Psoas muscle (tissue), 7 donors: ENCODE measurements at regions not wholly inside any gene's neighbourhood (a gene's known extent, or its start where the extent isn't known, plus 50 kb on each side); places are given as distances from the start of the nearest gene placed in this dataset.

Experiments
- ATAC-seq, 4 donors: fragments of 200-7000 bp; cut with Tn5 transposase; one replicate each; pipeline ENCODE4 v1.9.1; 2020; ENCODE audit warnings: moderate library complexity in 3 of 4, mild to moderate bottlenecking in 2 of 4
- DNase-seq, 2 donors: peaks; one replicate each; pipeline ENCODE4 v3.0.0-alpha.2; 2020
- H3K27ac ChIP-seq: fragments of 200-600 bp; one replicate; pipeline ENCODE4 v1.8.0; 2022
- H3K27me3 ChIP-seq, 3 donors: fragments of 200-600 bp in 1 of 3; one replicate each; pipeline versions ENCODE4 v1.6.1 to v1.8.0; 2013 to 2022; ENCODE audit warnings: low read length in 2 of 3, mild to moderate bottlenecking in 2 of 3, moderate library complexity in 1 of 3; ENCODE audit not compliant: insufficient read depth in 3 of 3
- H3K36me3 ChIP-seq, 2 donors: fragments of 200-600 bp in 1 of 2; one replicate each; pipeline versions ENCODE4 v1.6.1 to v1.8.0; 2013 to 2022; ENCODE audit warnings: low read depth in 1 of 2, mild to moderate bottlenecking in 1 of 2, moderate library complexity in 1 of 2; ENCODE audit not compliant: insufficient read depth in 1 of 2
- H3K4me1 ChIP-seq: fragments of 200-600 bp; one replicate; pipeline ENCODE4 v1.8.0; 2022
- H3K4me3 ChIP-seq: fragments of 200-600 bp; one replicate; pipeline ENCODE4 v1.8.0; 2022; ENCODE audit warnings: mild to moderate bottlenecking
- H3K9me3 ChIP-seq: fragments of 200-600 bp; one replicate; pipeline ENCODE4 v1.8.0; 2022
- CTCF ChIP-seq: fragments of 200-600 bp; IDR thresholded peaks from one replicate; pipeline ENCODE4 v1.8.0; 2022; ENCODE audit warnings: antibody characterized with exemption
- WGBS, 3 donors: extraction: QIAGEN DNeasy Blood & Tissue Kit; methylation state at CpG; one replicate each; pipeline versions ENCODE4 v1.1.6 to v1.1.7; 2013; 5-methylcytosine and 5-hydroxymethylcytosine counted together
- intact Hi-C, 2 donors: fragments of 100-400 bp; cut with DNase I; formaldehyde crosslinking; loops; one replicate each; pipeline versions ENCODE4 v1.11.0 to v1.14.2; 2022
- donor health status: healthy with polysubstance abuse.
- donor health status: DM: no; HTN: no; CAD: no; lungs with moderate emphysema.
- donor health status: Bipolar disorder and iron deficiency.
- donor health status: healthy.
- donor health status: DM: yes; HTN: yes; CAD: no.
- donor health status: DM: no; HTN: no; CAD: no.
- donor health status: DM: yes; HTN: yes; CAD: no.

- ATAC-seq, result no peak
These were observed 607.4 kb downstream of the CBLN2 start for GRCh38 chr18:71936744-71937143.

GRCh38 chr18:71919211-71919610, 624.9 kb downstream of the CBLN2 start:
- Histone ChIP-seq H3K4me1 (no peaks in the 10 kb centered on the region), H3K9me3 (no peaks in the 10 kb centered on the region), H3K4me3 (no peak overlapping the region), H3K27ac (no peak overlapping the region), H3K36me3 (no peaks in the 10 kb centered on the region), H3K27me3 (no peaks in the 10 kb centered on the region)
- DNase-seq (no peak), ATAC-seq (no peak)
- WGBS, 3 donors, result 78 to 92% (median 85%) methylated on average over 3 of the region's 3 CpGs
- intact Hi-C loops, result no loop called here
- TF ChIP-seq CTCF, result no peak

More at GRCh38 chr18:71936744-71937143, 607.4 kb downstream of the CBLN2 start:
- H3K36me3 ChIP-seq, result no peaks in the 10 kb centered on the region
- H3K4me1 ChIP-seq, result no peaks in the 10 kb centered on the region
- no peaks in the 10 kb centered on the region for H3K9me3 ChIP-seq
- whole genome bisulfite sequencing, 3 donors, result 79 to 82% (median 80%) methylated on average over 2 of the region's 2 CpGs
- no peak overlapping the region for H3K4me3 ChIP-seq
- DNase-seq, result no peak
- no peaks in the 10 kb centered on the region for H3K27me3 ChIP-seq
- H3K27ac ChIP-seq, result no peak overlapping the region
- TF ChIP-seq CTCF, result no peak
- intact Hi-C loops, result no loop called here

- no peak overlapping the region for H3K4me3 ChIP-seq
- no peak for TF ChIP-seq CTCF
- intact Hi-C loops, result no loop called here
- H3K27me3 ChIP-seq, result no peaks in the 10 kb centered on the region
- no peaks in the 10 kb centered on the region for H3K36me3 ChIP-seq
- 90 to 95% (median 92%) methylated on average over 1 of the region's 1 CpG for WGBS, 3 donors
- H3K9me3 ChIP-seq, result no peaks in the 10 kb centered on the region
- DNase-seq (no peak), ATAC-seq (no peak)
- H3K4me1 ChIP-seq, result no peaks in the 10 kb centered on the region
- no peak overlapping the region for H3K27ac ChIP-seq
These were observed 630.5 kb downstream of the CBLN2 start for GRCh38 chr18:71913641-71914040.

- no peaks in the 10 kb centered on the region for H3K4me1 ChIP-seq
- DNase-seq (no peak), ATAC-seq (no peak)
- intact Hi-C loops, result no loop called here
- H3K27ac ChIP-seq, result no peak overlapping the region
- WGBS, 3 donors, result 18 to 31% (median 31%) methylated on average over 1 of the region's 1 CpG
- H3K9me3 ChIP-seq, result no peaks in the 10 kb centered on the region
- no peak for TF ChIP-seq CTCF
- H3K4me3 ChIP-seq, result no peak overlapping the region
- no peaks in the 10 kb centered on the region for H3K36me3 ChIP-seq
- no peaks in the 10 kb centered on the region for H3K27me3 ChIP-seq
These were observed 641.7 kb downstream of the CBLN2 start for GRCh38 chr18:71902482-71902881.

- WGBS, 3 donors, result 63 to 71% (median 64%) methylated on average over 8 of the region's 8 CpGs
These were observed 644.3 kb downstream of the CBLN2 start for GRCh38 chr18:71899707-71900472.

More at GRCh38 chr18:71899707-71900472, 644.3 kb downstream of the CBLN2 start:
- no peak overlapping the region for H3K4me3 ChIP-seq
- intact Hi-C loops, result no loop called here
- no peak for ATAC-seq
- H3K9me3 ChIP-seq, result no peaks in the 10 kb centered on the region
- TF ChIP-seq CTCF, result no peak
- no peak for DNase-seq
- no peaks in the 10 kb centered on the region for H3K4me1 ChIP-seq
- H3K27ac ChIP-seq, result no peak overlapping the region
- no peaks in the 10 kb centered on the region for H3K36me3 ChIP-seq
- no peaks in the 10 kb centered on the region for H3K27me3 ChIP-seq
